Sciatic nerve (tissue), 2 donors: ENCODE measurements at regions not wholly inside any gene's neighbourhood (a gene's known extent, or its start where the extent isn't known, plus 50 kb on each side); places are given as distances from the start of the nearest gene placed in this dataset.

Source experiments
- ATAC-seq: fragments of 200-7000 bp; cut with Tn5 transposase; one replicate; pipeline ENCODE4 v1.9.1; 2020; ENCODE audit warnings: mild to moderate bottlenecking, moderate library complexity
- DNase-seq: peaks from one replicate; pipeline ENCODE4 v3.0.0-alpha.2; 2020; ENCODE audit warnings: low spot score
- intact Hi-C: fragments of 100-400 bp; cut with DNase I; formaldehyde crosslinking; loops from one replicate; pipeline ENCODE4 v1.14.2; 2022
- donor health status: DM: no; HTN: no; CAD: no.
- donor health status: DM: no; HTN: no; CAD: no.

DNA sequence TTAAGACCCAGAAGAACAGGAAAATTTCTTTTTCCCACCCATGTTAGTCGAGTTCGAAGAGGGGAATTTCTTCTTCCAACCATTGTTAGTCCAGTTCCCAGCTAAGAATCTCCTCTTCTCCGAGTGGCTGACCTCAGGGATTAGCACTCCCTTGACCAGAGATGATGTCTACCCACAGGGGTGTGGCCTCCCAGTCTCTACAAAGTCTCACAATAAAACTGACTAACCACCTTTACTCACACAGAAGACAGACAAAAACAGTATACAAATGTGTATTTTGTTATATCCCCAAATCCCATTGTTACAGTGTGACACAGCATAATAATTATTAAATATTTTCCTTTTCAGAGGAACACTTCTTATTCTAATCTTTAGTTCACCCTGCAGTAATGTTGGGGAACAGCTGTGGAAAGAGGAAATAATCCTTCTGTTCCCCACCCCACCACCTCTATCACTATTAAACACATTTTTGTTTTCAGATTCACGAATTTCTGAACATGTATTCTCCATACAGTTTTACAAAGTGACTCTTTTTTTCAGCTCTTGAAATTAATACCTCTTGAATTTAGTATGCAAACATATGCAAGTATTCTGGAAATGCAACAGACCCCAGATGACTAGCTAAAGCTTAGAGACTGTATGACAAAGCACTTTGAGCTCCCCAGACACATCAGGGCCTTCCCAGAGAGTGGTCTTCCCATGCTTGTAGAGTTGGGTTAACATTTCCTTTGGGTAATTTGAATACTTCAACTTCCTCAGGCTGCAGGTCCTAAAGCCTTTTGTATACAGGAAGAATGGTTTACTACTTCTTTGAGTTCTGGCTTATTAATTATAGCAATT, 62.5 kb upstream of the NFKB1 start:
- intact Hi-C loops: no loop called here
- ATAC-seq (peak; percentile 15), DNase-seq (no peak)

DNA sequence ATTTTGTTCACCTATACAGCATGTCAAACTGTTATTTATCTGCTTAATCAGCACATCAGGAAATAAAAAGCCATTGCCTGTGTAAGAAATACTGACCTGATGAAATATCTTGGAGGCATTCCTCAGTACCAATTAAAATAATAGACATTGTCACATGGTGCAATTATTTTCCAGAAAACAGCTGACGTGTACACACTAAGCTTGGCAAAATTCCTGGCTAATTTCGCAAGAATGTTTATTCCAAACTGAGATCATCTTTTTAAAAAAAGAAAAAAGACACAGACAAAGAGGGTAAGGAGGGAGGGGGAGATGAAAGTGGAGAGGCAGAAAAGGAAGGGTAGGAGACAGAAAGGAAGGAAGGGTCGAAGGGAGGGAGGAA, 61.9 kb upstream of the NFKB1 start:
- intact Hi-C loops: no loop called here
- ATAC-seq (peak; percentile 96), DNase-seq (no peak)

DNA sequence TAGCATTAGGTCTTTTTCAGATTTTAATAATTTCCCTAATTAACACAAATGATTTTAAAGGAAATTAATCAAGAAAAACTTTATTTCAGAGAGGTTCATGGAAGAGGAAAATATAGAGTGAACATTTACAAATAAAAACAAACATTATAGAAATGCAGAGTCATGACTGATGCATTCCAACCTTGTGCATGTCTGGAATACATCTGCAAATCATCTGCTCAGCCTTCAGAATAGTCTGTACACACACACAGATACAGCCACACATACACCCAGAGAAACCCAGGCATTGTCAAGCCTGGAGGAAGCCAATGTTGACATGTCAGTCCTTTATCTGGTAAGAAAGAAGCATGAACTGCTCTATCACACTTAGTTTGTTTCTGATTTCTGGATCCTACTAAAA, 61.3 kb upstream of the NFKB1 start:
- intact Hi-C loops: no loop called here
- DNase-seq: no peak
- ATAC-seq: peak; percentile 75

DNA sequence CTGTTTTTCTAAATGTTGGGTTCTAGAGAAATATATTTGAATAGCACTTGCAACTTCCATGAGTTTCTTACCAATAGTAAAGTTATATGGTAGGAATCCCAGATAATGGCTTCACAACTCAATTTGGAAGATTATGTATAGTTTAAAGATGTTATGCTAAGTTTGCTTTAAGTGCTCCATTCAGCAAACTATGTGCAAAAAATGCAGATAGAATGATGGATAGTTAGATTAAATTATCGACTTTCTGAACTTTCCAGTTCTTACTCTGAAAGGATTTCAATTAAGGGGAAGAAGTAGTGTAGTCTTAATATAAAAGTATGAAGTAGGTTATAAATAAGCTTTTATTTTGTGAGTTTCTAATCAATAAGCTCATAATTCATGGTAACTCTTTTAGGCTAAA, 60.7 kb upstream of the NFKB1 start:
- ATAC-seq: no peak
- DNase-seq: no peak
- intact Hi-C loops: no loop called here

DNA sequence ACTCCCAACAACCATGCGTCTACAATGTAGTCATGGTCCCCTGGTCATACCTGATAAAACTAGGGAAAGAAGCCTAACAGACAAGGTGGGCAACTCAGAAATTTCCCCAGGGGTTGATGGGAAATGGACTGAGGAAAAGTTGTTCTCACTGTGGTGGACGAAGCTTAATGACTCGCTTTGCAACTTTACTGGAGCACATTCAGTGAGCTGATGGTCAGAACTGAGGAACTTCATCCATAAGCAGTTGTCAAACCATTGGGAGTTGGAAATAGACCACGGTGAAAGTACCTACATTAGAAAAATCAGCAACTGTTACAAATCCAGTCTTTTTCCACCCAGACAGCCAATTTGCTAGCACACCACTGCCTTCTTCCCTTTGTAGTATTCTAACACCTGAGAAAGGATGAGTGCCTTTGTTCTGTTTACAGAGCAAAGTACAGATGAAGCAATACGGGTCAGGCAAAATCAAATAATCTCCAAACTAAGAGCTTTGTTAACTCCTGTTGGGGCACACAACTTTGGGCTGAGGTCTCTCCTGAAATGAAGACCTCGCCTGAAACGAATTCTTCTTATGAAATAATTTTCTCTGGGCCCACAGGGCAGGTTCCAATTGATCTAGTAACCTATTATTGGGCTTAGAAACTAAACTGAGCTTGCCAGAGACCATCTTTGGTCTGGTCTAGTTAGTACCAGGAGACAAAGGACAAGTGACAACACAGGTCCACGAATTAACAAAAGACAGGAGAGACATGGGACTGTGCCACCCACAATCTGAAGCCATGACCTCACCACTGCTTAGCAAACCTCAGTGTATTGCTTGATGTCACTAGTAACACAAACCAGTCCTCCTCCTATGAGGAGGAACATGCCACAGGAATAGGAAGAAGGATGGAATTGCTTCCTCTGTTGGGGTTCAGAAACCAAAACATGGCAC, 58.9 kb upstream of the NFKB1 start:
- ATAC-seq: no peak
- intact Hi-C loops: no loop called here
- no peak for DNase-seq

DNA sequence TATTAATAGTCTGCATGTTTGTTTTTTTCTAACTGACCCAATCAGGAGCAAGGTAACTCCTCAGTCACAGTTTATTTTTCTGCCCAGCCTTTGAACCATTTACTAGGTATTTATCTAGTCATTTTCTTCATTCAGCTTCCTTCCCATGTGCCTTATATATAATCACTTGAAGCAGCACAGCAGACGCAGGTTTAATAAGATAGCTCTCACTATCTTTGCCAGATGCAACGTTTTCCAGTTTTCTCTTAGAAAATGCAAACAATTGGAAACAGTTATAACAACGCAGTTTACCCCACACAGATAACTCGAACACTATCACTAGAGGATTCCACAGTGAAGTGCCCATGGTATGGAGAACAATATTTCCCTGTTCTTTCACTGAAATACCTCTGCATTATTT, 56.4 kb upstream of the NFKB1 start:
- DNase-seq (no peak), ATAC-seq (no peak)
- intact Hi-C loops: no loop called here

DNA sequence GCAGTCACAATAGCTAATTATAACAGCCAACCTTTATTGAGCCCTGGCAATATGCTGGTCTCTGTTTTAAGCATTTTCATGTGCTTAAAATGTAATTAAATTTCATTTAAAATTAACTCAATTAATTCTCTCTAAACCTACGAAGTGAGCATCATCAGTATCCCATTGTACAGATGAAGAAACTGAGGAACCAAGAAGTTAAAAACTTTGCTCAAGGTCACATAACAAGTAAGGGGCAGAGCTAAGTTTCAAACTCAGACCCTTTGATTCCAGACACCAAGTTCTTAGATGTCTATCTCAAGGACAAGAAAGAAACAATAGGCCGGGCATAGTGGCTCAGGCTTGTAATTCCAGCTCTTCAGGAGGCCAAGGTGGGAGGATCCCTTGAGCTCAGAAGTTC, 55.9 kb upstream of the NFKB1 start:
- intact Hi-C loops: no loop called here
- DNase-seq (no peak), ATAC-seq (no peak)

DNA sequence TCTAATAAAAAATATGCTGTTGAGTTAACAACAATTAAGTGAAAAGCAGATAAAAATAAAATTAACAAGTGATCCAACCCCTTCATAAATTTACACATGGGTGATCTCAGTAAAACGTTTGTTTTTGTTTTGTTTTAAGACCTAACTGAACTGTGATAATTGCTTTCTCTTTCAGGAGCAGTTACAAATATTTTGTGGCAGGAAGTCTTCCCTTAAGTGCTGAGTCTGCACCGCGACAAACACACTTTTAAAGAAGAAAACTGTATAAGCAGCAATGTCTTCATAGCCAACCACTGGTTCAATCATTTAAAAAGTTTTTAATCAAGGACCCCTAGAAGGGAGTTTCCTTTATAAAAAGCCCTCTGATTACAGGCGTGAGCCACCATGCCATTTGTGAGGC, 53.7 kb upstream of the NFKB1 start:
- DNase-seq (no peak), ATAC-seq (no peak)
- intact Hi-C loops: no loop called here

DNA sequence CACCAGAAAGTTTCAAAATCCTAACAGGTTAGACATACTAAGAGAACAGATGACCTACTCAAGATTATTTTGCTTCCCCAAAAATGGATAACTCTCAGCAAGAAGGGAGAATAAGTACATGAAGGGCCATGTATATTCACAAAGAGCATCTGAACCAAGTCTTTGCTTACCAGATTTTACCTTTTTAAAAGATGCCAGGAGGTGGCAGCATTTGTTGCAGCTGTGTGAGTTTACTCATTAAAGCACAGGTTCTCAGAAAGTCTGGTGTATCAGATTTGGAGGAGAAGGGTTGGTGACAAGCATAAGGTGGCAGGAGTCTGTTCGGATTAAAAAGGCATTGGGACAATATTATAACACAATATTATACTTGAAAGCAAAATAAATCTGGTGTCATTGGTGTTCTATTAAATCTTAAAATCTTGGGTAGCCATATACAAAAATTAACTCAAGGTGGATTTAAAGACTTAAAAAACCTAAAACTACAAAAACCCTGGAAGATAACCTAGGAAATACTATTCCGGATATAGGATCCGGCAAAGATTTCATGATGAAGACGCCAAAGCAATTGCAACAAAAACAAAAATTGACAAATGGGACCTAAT, 51.3 kb upstream of the NFKB1 start:
- DNase-seq (no peak), ATAC-seq (peak; percentile 66)
- intact Hi-C loops: loop anchor here (10.0 kb wide), 1 partner anchor 165 kb away; no protein-coding TSS in a partner anchor

DNA sequence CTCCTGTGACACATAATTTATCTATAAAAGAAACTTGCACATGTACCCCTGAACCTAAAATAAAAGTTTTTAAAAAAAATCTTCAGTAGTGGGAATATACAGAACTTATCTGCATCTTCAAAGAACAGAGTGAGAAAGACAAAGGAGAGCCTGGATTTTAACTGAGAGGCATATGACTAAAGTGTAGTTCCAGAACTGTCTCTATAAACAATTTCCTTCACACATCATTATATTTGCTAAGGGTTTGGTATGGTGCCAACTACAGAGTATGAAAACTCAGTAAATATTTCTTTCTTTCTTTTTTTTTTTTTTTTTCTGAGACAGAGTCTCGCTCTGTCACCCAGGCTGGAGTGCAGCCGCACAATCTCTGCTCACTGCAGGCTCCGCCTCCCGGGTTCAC, 49.9 kb upstream of the NFKB1 start:
- DNase-seq (no peak), ATAC-seq (no peak)
- intact Hi-C loops: loop anchor here (10.0 kb wide), 1 partner anchor 164 kb away; no protein-coding TSS in a partner anchor
